Stimulated activated CD4-positive, alpha-beta T cell treated with anti-CD3 and anti-CD28 coated beads, TNF-alpha, amount 100 ng/mL, for 24 hours (primary cell): ENCODE measurements at regions not wholly inside any gene's neighbourhood (a gene's known extent, or its start where the extent isn't known, plus 50 kb on each side); places are given as distances from the start of the nearest gene placed in this dataset.

Source experiments
- DNase-seq, 3 experiments: peaks; one replicate each; pipeline ENCODE4 v3.0.0-alpha.2; 2020; ENCODE audit warnings: low read depth in 3 of 3

- DNase-seq: no peak
Observed at GRCh38 chr12:24475337-24475736, 473.6 kb downstream of the BCAT1 start.

- no peak for DNase-seq
Observed at GRCh38 chr12:24473097-24473496, 475.8 kb downstream of the BCAT1 start.

GRCh38 chr12:24470050-24470449, 478.9 kb downstream of the BCAT1 start:
- no peak for DNase-seq

- DNase-seq: no peak
Observed at GRCh38 chr12:24469089-24469488, 479.8 kb downstream of the BCAT1 start.

- DNase-seq: no peak
Observed at GRCh38 chr12:24467226-24467625, 481.7 kb downstream of the BCAT1 start.

- DNase-seq: no peak
Observed at GRCh38 chr12:24463375-24463774, 485.5 kb downstream of the BCAT1 start.

- DNase-seq: no peak
Observed at GRCh38 chr12:24462946-24463345, 486.0 kb downstream of the BCAT1 start.

GRCh38 chr12:24460506-24460905, 488.4 kb downstream of the BCAT1 start:
- no peak for DNase-seq

- DNase-seq: no peak
Observed at GRCh38 chr12:24460099-24460498, 488.8 kb downstream of the BCAT1 start.

- no peak for DNase-seq
Observed at GRCh38 chr12:24455811-24456210, 493.1 kb downstream of the BCAT1 start.

- DNase-seq: no peak
Observed at GRCh38 chr12:24447678-24448077, 498.2 kb upstream of the SOX5 start.

- DNase-seq: no peak
Observed at GRCh38 chr12:24446287-24446686, 496.8 kb upstream of the SOX5 start.

GRCh38 chr12:24444634-24445033, 495.2 kb upstream of the SOX5 start:
- DNase-seq: no peak

GRCh38 chr12:24441458-24441857, 492.0 kb upstream of the SOX5 start:
- DNase-seq: no peak

GRCh38 chr12:24436667-24437066, 487.2 kb upstream of the SOX5 start:
- DNase-seq: no peak

- DNase-seq: no peak
Observed at GRCh38 chr12:24431872-24432271, 482.4 kb upstream of the SOX5 start.

- DNase-seq: no peak
Observed at GRCh38 chr12:24427776-24428175, 478.3 kb upstream of the SOX5 start.

- DNase-seq: no peak
Observed at GRCh38 chr12:24425601-24425970, 476.1 kb upstream of the SOX5 start.

- DNase-seq: no peak
Observed at GRCh38 chr12:24424889-24425600, 475.6 kb upstream of the SOX5 start.

- DNase-seq: no peak
Observed at GRCh38 chr12:24424376-24424775, 474.9 kb upstream of the SOX5 start.

GRCh38 chr12:24423611-24424010, 474.1 kb upstream of the SOX5 start:
- DNase-seq: no peak

- DNase-seq: no peak
Observed at GRCh38 chr12:24421759-24422158, 472.3 kb upstream of the SOX5 start.

GRCh38 chr12:24418157-24418556, 468.7 kb upstream of the SOX5 start:
- no peak for DNase-seq

- no peak for DNase-seq
Observed at GRCh38 chr12:24416423-24417109, 467.1 kb upstream of the SOX5 start.
